ENCODE measurements at regions not wholly inside any gene's neighbourhood (a gene's known extent, or its start where the extent isn't known, plus 50 kb on each side); places are given as distances from the start of the nearest gene placed in this dataset.

DNA sequence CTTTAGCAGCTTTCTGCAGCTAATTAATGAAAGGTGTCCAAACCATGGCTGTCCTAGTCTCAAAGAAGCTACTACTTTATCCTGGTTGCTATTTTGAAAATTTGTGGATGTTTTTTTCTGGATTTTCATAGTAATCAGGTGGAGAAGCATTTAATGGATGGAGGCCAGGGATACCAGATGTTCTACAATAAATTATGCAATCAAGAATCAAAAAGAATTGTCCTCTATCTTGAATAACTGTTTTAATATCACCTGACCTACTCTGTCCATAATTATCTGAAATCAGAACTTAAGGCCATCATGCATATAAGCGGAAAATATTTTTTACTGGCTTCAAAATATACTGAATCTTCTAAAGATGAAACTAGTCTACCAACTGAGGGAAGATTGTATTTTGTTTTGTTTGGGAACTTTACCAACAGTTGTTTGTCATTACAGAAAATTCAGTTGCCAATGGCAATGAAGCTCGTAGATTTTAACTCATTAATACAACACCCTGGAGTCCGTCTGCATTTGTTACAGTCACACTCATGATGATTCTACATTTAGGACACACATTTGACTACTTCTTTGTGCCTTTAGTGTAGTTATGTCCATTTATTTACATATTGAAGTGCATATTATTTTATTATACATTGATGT lies 762.3 kb upstream of the GRM7 start:
- intact Hi-C loops (cut with DNase I; ENCODE audit: low total_unique reads): no loop called here
- DNase-seq: no peak
- TF ChIP-seq POLR2A (IDR thresholded peaks at IDR 0.05) (no peak), CTCF (IDR thresholded peaks at IDR 0.05) (no peak)

GRCh38 chr3:6099458-6100075 lies 761.3 kb upstream of the GRM7 start:
- no peak for TF ChIP-seq POLR2A (IDR thresholded peaks at IDR 0.05)
- TF ChIP-seq CTCF (IDR thresholded peaks at IDR 0.05): no peak
- Histone ChIP-seq H3K27ac (no peak overlapping the region), H3K4me3 (no peak overlapping the region), H3K9me3 (no peaks in the 10 kb centered on the region), H3K27me3 (no peaks in the 10 kb centered on the region), H3K4me1 (no peaks in the 10 kb centered on the region), H3K36me3 (ENCODE audit: low read depth, missing control alignments) (no peaks in the 10 kb centered on the region)
- WGBS, 2 donors: 39 to 48% methylated on average over 5 of the region's 5 CpGs
- DNase-seq: peak; percentile 24
- intact Hi-C loops (cut with DNase I; ENCODE audit: low total_unique reads): no loop called here

More for the DNA sequence above, 762.3 kb upstream of the GRM7 start:
- H3K27me3 ChIP-seq: no peaks in the 10 kb centered on the region
- WGBS, 2 donors: 80 to 88% methylated on average over 3 of the region's 3 CpGs
- no peak overlapping the region for H3K4me3 ChIP-seq
- H3K4me1 ChIP-seq: no peaks in the 10 kb centered on the region
- no peak overlapping the region for H3K27ac ChIP-seq
- no peaks in the 10 kb centered on the region for H3K9me3 ChIP-seq
- no peaks in the 10 kb centered on the region for H3K36me3 ChIP-seq (ENCODE audit: low read depth, missing control alignments)

GRCh38 chr3:6105187-6105586 lies 755.7 kb upstream of the GRM7 start:
- TF ChIP-seq POLR2A (IDR thresholded peaks at IDR 0.05) (no peak), CTCF (IDR thresholded peaks at IDR 0.05) (no peak)
- no peak for DNase-seq
- no peaks in the 10 kb centered on the region for H3K4me1 ChIP-seq
- H3K27ac ChIP-seq: no peak overlapping the region
- H3K27me3 ChIP-seq: no peaks in the 10 kb centered on the region
- H3K36me3 ChIP-seq (ENCODE audit: low read depth, missing control alignments): no peaks in the 10 kb centered on the region
- no peaks in the 10 kb centered on the region for H3K9me3 ChIP-seq
- no peak overlapping the region for H3K4me3 ChIP-seq
- intact Hi-C loops (cut with DNase I; ENCODE audit: low total_unique reads): no loop called here

GRCh38 chr3:6108957-6109356 lies 752.0 kb upstream of the GRM7 start:
- H3K27ac ChIP-seq: no peak overlapping the region
- no peaks in the 10 kb centered on the region for H3K36me3 ChIP-seq (ENCODE audit: low read depth, missing control alignments)
- DNase-seq: no peak
- no peaks in the 10 kb centered on the region for H3K9me3 ChIP-seq
- no peaks in the 10 kb centered on the region for H3K27me3 ChIP-seq
- intact Hi-C loops (cut with DNase I; ENCODE audit: low total_unique reads): no loop called here
- H3K4me3 ChIP-seq: no peak overlapping the region
- no peak for TF ChIP-seq POLR2A (IDR thresholded peaks at IDR 0.05)
- no peak for TF ChIP-seq CTCF (IDR thresholded peaks at IDR 0.05)
- no peaks in the 10 kb centered on the region for H3K4me1 ChIP-seq
- WGBS, 2 donors: 76 to 84% methylated on average over 7 of the region's 7 CpGs

GRCh38 chr3:6110451-6110850 lies 750.5 kb upstream of the GRM7 start:
- Histone ChIP-seq H3K4me3 (no peak overlapping the region), H3K27me3 (no peaks in the 10 kb centered on the region), H3K9me3 (no peaks in the 10 kb centered on the region), H3K36me3 (ENCODE audit: low read depth, missing control alignments) (no peaks in the 10 kb centered on the region), H3K4me1 (no peaks in the 10 kb centered on the region), H3K27ac (no peak overlapping the region)
- no peak for TF ChIP-seq POLR2A (IDR thresholded peaks at IDR 0.05)
- TF ChIP-seq CTCF (IDR thresholded peaks at IDR 0.05): no peak
- WGBS, 2 donors: 52 to 80% methylated on average over 3 of the region's 3 CpGs
- intact Hi-C loops (cut with DNase I; ENCODE audit: low total_unique reads): no loop called here
- DNase-seq: no peak

All from testis (tissue), 2 donors.